NB4 (cell line): ENCODE measurements at regions not wholly inside any gene's neighbourhood (a gene's known extent, or its start where the extent isn't known, plus 50 kb on each side); places are given as distances from the start of the nearest gene placed in this dataset.

Experiments used
- CTCF ChIP-seq: IDR thresholded peaks from one replicate; pipeline ENCODE4 v1.5.1; 2012; ENCODE audit warnings: low read depth, low read length
- POLR2A ChIP-seq: IDR thresholded peaks from 2 replicates; pipeline ENCODE4 v1.6.1; 2011; ENCODE audit warnings: mild to moderate bottlenecking; ENCODE audit not compliant: insufficient read length; ENCODE audit errors: extremely low read depth

GRCh38 chr22:23473901-23474300, 106.2 kb downstream of the IGLL1 start:
- TF ChIP-seq POLR2A (no peak), CTCF (no peak)
